GM12873 (cell line): ENCODE measurements at regions not wholly inside any gene's neighbourhood (a gene's known extent, or its start where the extent isn't known, plus 50 kb on each side); places are given as distances from the start of the nearest gene placed in this dataset.

Experiments
- TF ChIP-seq, protein P1 (sequence below): IDR thresholded peaks from 2 replicates; pipeline ENCODE4 v1.5.1; 2012; ENCODE audit warnings: low read depth, mild to moderate bottlenecking, moderate library complexity, low read length, control low read depth; ENCODE audit not compliant: insufficient read depth; ENCODE audit errors: missing control alignments

DNA sequence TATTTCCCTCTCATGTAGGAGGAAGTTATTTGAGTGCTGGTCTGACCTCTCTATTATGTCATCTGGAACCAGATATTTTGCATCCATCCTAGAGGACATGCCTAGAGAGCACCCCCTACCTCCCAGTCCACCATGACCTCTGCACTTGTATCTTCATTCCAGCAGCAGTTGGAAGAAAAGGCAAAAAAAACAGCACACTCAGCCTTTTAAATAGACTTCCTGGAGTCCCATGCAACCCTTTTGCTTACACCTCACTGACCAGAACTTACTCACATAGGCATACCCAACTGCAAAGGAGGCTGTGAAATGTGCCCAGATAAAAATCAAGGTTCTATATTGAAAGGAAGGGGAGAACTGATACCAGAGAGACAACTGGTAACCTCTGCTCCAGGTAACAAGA lies 92.3 kb upstream of the FHIT start:
- TF ChIP-seq, protein P1, sequence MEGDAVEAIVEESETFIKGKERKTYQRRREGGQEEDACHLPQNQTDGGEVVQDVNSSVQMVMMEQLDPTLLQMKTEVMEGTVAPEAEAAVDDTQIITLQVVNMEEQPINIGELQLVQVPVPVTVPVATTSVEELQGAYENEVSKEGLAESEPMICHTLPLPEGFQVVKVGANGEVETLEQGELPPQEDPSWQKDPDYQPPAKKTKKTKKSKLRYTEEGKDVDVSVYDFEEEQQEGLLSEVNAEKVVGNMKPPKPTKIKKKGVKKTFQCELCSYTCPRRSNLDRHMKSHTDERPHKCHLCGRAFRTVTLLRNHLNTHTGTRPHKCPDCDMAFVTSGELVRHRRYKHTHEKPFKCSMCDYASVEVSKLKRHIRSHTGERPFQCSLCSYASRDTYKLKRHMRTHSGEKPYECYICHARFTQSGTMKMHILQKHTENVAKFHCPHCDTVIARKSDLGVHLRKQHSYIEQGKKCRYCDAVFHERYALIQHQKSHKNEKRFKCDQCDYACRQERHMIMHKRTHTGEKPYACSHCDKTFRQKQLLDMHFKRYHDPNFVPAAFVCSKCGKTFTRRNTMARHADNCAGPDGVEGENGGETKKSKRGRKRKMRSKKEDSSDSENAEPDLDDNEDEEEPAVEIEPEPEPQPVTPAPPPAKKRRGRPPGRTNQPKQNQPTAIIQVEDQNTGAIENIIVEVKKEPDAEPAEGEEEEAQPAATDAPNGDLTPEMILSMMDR = no peak

DNA sequence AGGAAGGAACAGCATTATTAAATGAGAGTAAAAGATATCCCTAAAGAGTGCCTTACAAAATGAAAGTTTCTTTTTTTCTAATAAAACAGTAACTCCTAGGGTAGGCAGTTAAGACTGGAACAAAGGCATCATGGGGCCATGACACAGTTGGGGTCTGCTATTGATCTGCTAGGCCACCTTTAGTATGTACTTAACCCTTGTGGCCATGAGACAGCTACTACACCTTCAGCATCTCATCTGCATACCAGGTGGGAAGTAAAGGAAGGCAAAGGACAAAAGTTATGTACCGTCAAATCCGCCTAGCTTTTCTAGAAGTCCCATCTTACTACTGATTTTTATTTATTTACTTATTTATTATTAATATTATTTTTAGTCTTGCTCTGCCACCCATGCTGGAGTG lies 93.8 kb upstream of the FHIT start:
- TF ChIP-seq, protein P1 = no peak

DNA sequence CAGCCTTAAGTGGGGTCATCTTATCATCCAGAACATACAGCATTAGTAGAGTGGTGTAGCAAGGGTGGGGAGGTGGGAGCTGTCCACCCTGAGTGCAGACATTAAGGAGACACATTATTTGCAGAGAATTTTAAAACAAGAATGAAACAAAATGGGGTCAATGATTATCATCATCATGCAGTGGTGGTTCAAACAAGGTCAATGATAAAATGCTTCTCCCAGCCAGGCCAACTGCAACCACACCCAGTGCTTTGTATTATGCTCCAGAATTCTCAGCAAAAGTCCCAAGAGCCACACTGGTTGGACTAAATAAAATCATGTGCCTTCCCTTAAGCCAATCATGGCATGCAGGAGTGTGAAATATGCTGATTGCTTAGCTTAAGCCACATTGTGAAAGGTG lies 96.7 kb upstream of the FHIT start:
- TF ChIP-seq, protein P1 = no peak

DNA sequence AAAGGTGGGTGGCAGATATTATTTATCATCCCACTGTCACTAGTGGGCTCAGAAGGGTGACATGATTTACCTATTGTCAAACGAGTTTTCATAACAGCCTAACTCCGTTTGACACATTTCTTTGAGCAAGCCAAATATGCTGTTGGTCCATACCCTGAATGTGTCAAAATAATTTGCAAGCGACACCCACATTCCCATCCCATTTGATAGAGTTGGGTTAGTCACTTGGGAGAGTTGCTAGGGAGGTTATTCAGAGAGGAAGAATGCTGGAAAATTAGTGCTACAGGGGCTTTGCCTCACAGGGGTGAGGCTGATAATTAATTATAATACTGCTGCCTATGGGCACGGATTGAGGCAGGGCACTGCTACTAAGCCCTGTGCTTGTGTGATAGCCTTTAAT lies 98.5 kb upstream of the FHIT start:
- TF ChIP-seq, protein P1 = no peak

DNA sequence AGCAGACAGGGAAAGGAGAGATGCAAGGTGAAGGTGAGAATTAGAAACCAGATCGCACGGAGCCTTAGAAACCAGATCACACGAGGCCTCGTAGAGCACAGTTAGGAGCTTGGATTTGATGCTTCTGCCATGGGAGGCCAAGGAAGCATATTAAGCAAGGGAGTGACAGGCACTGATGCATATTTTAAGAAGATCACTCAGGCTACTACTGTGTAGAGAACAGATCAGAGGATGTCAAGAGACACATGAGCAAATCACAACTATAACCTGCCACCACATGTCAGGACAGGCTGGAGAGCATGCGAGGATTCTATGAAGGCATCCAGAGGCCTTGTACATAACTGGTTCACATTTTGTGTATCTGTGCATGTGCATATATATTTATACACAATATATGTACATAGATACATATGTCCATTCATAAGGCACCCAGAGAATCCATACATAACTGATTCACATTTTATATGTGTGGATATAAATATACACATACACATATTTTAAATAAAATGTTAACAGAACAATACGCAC lies 99.6 kb upstream of the FHIT start:
- TF ChIP-seq, protein P1 = no peak

DNA sequence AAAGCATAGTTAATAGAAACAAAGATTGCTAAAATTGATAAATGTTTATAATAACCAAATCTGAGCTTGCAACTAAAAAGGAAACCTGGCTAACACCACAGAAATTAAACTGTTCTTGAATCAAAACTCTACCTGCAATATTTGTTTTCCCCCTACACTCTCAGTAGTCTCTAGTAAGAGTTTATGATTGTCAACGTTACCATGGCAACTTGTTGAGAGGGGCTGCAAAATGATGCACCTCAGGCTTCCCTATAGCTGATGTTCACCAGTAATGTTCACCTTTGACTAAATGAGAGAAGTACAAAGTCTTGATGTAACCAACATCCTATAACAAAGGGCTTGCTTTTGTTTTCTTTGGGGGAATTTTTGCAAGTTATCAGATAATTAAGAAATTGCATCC lies 101.1 kb upstream of the FHIT start:
- TF ChIP-seq, protein P1 = no peak

DNA sequence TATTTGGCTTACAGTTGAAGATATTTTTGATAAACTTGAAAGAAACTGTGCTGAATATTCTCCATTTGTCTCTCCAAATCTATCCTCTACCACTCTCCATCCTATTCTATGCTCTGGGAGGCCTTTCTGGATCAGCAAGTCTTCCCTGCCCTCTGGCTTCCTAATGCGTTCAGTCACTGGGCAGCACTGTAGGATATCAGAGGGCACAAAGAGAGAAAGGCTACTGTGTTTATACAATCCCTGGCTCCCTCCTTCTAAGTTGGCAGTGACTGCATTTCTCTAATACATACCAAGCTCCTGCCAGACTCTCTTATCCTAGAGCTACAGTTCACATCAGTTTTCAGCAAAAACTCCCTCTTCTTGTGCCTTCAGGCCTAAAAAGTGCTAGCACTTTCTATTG lies 102.1 kb upstream of the FHIT start:
- TF ChIP-seq, protein P1 = no peak
